T-helper 17 cell (primary cell): ENCODE measurements at regions not wholly inside any gene's neighbourhood (a gene's known extent, or its start where the extent isn't known, plus 50 kb on each side); places are given as distances from the start of the nearest gene placed in this dataset.
"Not testable (repeated sequence)": the region's sequence is repeated elsewhere in the genome, so short reads cannot be mapped to it uniquely, and the experiment has no call there.

Experiments
- ATAC-seq: fragments of 150-1000 bp; cut with Tn5 transposase; 2 replicates; pipeline ENCODE4 v1.10.0; 2021; ENCODE audit warnings: mild to moderate bottlenecking, moderate library complexity
- DNase-seq, 3 donors: peaks; one replicate each; pipeline versions ENCODE4 v3.0.0 to v3.0.0-alpha.2; 2020 to 2021
- H3K9me3 ChIP-seq: one replicate; pipeline ENCODE4 v1.7.0; 2013; ENCODE audit warnings: low read length, mild to moderate bottlenecking; ENCODE audit not compliant: control insufficient read depth, poor library complexity, severe bottlenecking
- H3K27ac Mint-ChIP-seq: one replicate; pipeline ENCODE4 v1.8.0; 2022; ENCODE audit warnings: mild to moderate bottlenecking, moderate library complexity, mixed read lengths
- H3K27me3 Mint-ChIP-seq: one replicate; pipeline ENCODE4 v1.8.0; 2022; ENCODE audit warnings: mixed read lengths
- H3K36me3 Mint-ChIP-seq: one replicate; pipeline ENCODE4 v1.8.0; 2022; ENCODE audit warnings: low read depth, mixed read lengths
- H3K4me1 Mint-ChIP-seq: one replicate; pipeline ENCODE4 v1.8.0; 2022; ENCODE audit warnings: mild to moderate bottlenecking, mixed read lengths
- H3K4me3 Mint-ChIP-seq: one replicate; pipeline ENCODE4 v1.8.0; 2022; ENCODE audit warnings: mild to moderate bottlenecking, moderate library complexity, mixed read lengths

DNA sequence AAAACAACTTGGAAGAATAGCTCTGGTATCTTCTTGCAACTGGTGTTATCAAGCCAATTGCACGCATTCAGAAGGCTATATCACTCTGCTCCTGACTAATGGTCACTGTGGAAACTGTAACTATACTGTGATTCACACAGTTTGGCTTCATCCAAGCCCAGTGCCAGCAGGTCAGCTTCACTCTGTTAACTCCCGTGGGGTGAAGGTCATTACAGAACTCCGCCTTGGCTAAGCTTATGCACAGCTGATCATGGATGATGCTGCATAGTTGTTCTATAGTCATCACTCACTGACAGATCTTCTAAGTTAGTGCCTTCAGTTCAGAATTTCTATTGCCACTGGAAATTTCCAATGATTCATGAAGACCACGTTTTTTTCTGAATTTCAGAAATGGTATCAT is 497.2 kb upstream of the NETO1 start:
- DNase-seq (no peak), ATAC-seq (no peak)
- Mint-ChIP-seq H3K27ac (no peak overlapping the region), H3K36me3 (no peaks in the 10 kb centered on the region), H3K4me3 (no peak overlapping the region), H3K4me1 (no peaks in the 10 kb centered on the region), H3K27me3 (no peaks in the 10 kb centered on the region)
- H3K9me3 ChIP-seq, result no peaks in the 10 kb centered on the region

DNA sequence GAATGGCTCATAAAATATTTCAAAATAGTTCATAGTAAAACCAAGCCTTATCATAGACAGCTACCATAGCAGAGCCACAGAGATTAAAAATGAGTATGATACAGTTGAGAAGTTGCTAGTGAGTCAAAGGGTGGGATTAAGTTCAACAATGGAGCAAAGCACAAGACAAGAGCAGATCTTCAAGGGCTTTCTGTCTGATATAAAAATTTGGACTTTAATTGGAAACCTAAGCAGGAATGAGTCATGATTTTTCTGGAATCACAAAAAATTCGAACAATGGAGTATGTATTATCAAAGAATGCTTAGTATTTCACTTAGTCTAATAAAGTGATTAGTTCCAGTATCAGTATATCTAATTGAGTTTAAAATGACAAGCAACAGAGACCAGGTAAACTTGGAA is 487.3 kb upstream of the NETO1 start:
- H3K9me3 ChIP-seq, result no peaks in the 10 kb centered on the region
- no peak overlapping the region for H3K27ac Mint-ChIP-seq
- no peaks in the 10 kb centered on the region for H3K36me3 Mint-ChIP-seq
- no peak for ATAC-seq
- DNase-seq, result no peak
- H3K4me3 Mint-ChIP-seq, result no peak overlapping the region
- no peaks in the 10 kb centered on the region for H3K27me3 Mint-ChIP-seq
- no peaks in the 10 kb centered on the region for H3K4me1 Mint-ChIP-seq

DNA sequence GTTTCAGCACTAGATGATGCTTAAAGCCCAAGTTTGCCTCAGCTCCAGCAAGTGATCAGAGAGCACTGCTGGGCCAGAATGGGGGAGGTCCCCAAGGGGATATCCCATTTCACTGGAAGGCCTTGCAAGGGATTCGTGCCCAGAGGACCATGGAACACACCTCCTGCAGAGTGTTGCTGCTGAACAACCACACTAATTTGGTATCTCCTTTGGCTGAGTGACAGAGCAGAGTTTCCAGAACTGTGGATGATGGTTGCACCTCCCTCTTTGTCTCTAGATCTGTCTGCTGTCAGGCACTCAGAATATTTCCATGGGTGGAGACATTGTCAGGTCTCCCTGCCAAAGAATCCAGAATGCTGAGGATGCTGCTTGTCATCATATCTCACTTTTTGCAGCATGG is 484.8 kb upstream of the NETO1 start:
- H3K36me3 Mint-ChIP-seq, result no peaks in the 10 kb centered on the region
- H3K4me1 Mint-ChIP-seq, result no peaks in the 10 kb centered on the region
- ATAC-seq (no peak), DNase-seq (no peak)
- no peaks in the 10 kb centered on the region for H3K9me3 ChIP-seq
- H3K27me3 Mint-ChIP-seq, result no peaks in the 10 kb centered on the region
- no peak overlapping the region for H3K27ac Mint-ChIP-seq
- no peak overlapping the region for H3K4me3 Mint-ChIP-seq

DNA sequence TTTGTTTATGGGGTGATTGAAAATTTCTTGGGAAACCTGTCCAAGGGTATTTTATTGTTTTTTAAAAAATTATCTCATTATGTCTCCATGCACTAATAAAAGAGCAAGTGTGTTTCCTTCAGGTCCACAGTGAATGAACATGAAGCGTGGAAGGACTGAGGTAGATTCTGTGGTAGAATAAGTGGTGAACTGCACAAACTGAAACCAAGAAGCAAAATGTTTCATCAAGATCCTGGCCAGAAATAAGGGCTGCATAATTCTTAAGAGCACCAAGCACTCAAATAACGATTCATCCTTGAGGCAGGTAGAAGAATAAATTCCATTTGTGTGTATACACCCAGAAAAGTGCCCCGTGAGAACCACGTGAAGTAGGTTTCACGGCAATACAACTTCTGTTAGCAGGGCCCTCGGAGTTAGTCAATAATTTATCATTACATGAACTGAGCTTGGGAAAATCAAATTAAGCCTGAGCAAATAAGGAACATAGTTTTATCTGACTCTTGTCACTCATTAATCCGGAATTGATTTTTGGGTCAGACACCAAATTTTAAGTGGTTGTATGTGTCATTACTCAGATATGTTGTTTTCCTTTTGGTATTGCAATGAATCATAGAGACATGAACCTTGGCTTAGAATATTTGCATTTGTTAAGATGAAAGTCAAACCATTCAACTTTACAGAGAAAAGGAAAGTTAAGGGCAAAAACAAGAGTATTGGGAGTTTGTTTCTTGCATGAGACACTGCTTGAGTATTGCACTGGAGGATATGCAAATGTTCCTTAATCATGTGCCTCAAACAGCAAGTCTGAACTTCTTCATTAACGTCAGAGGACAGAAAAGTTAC is 472.6 kb upstream of the NETO1 start:
- no peak overlapping the region for H3K27ac Mint-ChIP-seq
- H3K27me3 Mint-ChIP-seq, result no peaks in the 10 kb centered on the region
- no peaks in the 10 kb centered on the region for H3K9me3 ChIP-seq
- DNase-seq (no peak), ATAC-seq (no peak)
- H3K36me3 Mint-ChIP-seq, result no peaks in the 10 kb centered on the region
- no peak overlapping the region for H3K4me3 Mint-ChIP-seq
- H3K4me1 Mint-ChIP-seq, result no peaks in the 10 kb centered on the region

DNA sequence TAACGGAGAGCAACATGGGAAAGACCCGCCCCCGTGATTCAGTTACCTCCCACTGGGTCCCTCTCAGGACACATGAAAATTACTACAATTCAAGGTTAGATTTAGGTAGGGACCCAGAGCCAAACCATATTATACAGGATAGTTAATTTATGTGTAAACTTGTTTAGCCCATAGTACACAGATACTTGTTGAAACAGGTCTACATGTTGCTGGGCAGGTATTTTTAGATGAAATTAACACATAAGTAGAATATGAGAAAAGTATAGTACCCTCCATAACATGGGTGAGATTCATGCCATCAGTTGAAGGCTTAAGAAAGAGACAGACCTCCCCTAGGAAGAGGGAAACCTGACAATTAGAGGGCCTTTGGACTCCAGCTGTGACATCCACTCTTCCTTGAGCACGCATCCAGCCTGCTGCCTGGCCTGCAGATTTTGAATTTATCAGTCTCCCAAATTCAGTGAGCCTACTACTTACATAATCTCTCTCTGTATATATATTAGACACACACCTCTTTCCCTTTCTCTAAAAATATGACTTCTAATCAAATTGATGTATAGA is 463.5 kb upstream of the NETO1 start:
- H3K36me3 Mint-ChIP-seq, result no peaks in the 10 kb centered on the region

DNA sequence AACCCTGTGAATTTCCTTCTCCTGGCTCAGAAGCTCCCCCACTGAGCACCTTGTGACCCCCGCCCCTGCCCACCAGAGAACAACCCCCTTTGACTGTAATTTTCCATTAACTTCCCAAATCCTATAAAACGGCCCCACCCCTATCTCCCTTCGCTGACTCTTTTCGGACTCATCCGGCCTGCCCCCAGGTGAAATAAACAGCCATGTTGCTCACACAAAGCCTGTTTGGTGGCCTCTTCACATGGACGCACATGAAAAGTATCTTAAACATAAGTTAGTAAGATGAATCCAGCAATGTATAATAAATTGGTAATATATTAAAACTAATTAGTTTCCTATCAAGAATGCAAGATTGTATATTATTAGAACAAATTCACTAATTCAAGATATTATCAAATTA is 462.3 kb upstream of the NETO1 start:
- not testable (repeated sequence) for DNase-seq, H3K36me3 Mint-ChIP-seq, H3K4me1 Mint-ChIP-seq, H3K27me3 Mint-ChIP-seq, H3K9me3 ChIP-seq, ATAC-seq, H3K27ac Mint-ChIP-seq, H3K4me3 Mint-ChIP-seq

More for the DNA sequence above, 463.5 kb upstream of the NETO1 start:
- no peak overlapping the region for H3K4me3 Mint-ChIP-seq
- DNase-seq (no peak), ATAC-seq (no peak)
- H3K27me3 Mint-ChIP-seq, result no peaks in the 10 kb centered on the region
- H3K4me1 Mint-ChIP-seq, result no peaks in the 10 kb centered on the region
- H3K9me3 ChIP-seq, result no peaks in the 10 kb centered on the region
- no peak overlapping the region for H3K27ac Mint-ChIP-seq

DNA sequence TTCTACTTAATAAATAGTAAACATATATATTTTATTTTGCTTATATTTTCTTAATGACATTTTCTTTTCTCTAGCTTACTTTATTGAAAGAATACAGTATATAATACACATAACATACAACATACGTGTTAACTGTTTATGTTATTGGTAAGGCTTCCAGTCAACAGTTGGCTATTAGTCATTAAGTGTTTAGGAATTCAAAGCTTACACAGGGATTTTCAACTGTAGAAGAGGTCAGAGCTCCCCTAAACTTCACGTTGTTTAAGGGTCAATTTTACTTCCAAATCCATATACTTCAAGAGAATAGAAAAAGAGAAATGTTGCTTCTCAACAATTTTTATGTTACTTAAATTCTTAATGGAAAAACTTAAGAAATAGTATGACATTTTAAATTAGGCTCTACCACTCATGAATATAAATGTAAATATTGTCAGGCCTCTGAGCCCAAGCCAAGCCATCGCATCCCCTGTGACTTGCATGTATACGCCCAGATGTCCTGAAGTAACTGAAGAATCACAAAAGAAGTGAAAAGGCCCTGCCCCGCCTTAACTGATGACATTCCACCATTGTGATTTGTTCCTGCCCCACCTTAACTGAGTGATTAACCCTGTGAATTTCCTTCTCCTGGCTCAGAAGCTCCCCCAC is 456.5 kb upstream of the NETO1 start:
- not testable (repeated sequence) for H3K36me3 Mint-ChIP-seq, ATAC-seq, H3K4me1 Mint-ChIP-seq, H3K4me3 Mint-ChIP-seq, H3K9me3 ChIP-seq, DNase-seq, H3K27me3 Mint-ChIP-seq, H3K27ac Mint-ChIP-seq

DNA sequence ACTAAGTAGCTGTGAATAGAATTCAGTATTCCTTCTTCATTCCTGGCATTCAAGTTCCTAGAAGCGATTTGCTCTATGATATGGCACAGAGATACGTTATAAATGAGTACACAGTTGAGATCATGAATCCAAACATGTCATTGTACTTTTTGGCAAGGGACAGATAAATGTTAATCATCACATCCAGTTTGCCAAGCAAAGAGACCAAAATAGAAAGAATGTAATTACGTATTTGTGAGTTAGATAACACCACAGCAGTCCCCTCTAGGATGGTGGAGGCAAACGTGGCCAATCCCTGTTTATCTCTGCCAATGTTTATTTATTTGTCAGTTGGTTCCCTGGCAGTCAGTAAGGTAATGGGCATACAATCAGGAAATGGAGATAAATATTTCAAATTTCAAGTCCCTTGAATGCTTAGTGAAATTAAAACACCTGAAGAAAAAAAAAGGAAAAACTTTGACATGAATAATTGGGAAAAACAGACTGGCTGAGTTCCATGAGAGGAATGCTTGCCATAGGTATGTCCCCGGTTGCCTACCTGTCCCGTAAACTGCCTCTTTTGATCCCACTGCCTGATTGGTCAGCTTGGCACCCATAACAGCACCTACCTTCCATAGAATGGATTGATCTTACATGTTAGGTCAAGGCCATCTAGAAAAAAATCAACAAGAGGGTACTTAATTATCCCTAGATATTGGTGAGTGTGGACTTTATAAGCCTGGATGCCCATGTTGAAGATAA is 451.1 kb upstream of the NETO1 start:
- no peak for ATAC-seq
- Mint-ChIP-seq H3K36me3 (no peaks in the 10 kb centered on the region), H3K4me3 (no peak overlapping the region)

DNA sequence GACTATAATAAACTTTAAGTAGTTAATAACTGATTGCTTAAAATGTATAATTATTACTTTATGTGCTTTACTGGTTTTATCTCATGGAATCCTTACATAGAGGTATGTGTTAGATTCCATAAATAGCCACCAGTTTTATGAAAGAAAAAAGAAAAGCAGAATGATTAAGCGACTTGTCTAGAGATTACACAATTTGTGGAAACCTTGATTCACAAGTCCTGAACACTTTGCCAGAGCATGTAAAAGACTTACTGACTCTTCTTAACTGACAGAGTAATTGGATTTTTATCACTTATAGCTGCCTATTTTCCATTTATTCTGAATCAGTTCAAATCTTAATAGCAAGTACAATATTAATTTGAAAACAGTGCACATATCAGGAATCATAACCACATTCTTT is 448.7 kb upstream of the NETO1 start:
- Mint-ChIP-seq H3K4me1 (no peaks in the 10 kb centered on the region), H3K27me3 (no peaks in the 10 kb centered on the region), H3K36me3 (no peaks in the 10 kb centered on the region), H3K4me3 (no peak overlapping the region), H3K27ac (no peak overlapping the region)
- DNase-seq (no peak), ATAC-seq (no peak)
- H3K9me3 ChIP-seq, result no peaks in the 10 kb centered on the region

More for the DNA sequence above, 451.1 kb upstream of the NETO1 start:
- no peaks in the 10 kb centered on the region for H3K27me3 Mint-ChIP-seq
- DNase-seq, result no peak
- H3K9me3 ChIP-seq, result no peaks in the 10 kb centered on the region
- no peaks in the 10 kb centered on the region for H3K4me1 Mint-ChIP-seq
- H3K27ac Mint-ChIP-seq, result no peak overlapping the region

DNA sequence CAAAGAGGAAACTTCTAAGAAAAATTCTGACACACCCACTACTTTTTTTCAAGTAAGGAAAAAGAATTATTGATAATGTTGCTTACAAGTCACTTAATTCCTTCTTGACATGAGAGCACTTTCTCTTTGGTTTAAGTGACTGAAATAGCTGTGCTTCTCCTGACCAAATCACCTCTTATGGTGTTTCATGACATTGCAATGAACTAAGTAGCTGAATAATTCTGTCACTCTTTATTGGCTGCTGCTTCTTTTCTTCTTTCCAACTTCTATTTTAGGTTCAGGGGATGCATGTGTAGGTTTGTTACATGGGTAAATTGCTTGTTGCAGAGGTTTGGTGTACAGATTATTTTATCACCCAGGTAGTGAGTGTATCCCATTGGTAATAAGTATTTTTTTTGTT is 447.6 kb upstream of the NETO1 start:
- Mint-ChIP-seq H3K27me3 (no peaks in the 10 kb centered on the region), H3K36me3 (no peaks in the 10 kb centered on the region), H3K27ac (no peak overlapping the region), H3K4me1 (no peaks in the 10 kb centered on the region), H3K4me3 (no peak overlapping the region)
- no peaks in the 10 kb centered on the region for H3K9me3 ChIP-seq
- no peak for ATAC-seq
- no peak for DNase-seq

DNA sequence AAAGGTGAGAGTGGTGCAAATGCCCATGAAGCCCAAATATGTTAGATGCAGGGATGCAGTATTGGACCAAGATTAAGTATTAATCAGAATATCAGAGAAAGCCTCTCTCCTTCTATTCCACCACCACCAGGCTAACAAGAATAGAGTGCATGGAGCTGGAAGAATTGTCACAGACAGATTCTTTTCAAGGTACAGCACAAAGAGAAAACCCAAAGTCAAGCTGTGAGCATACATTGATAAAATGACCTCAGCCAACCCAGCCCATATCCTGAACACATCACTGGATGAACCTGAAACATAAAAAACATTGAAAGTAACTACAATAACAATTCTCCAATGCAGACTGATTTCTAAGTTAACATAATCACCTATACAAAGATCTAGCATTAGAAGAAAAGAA is 445.7 kb upstream of the NETO1 start:
- H3K9me3 ChIP-seq, result no peaks in the 10 kb centered on the region
- Mint-ChIP-seq H3K36me3 (no peaks in the 10 kb centered on the region), H3K4me3 (no peak overlapping the region), H3K27me3 (no peaks in the 10 kb centered on the region), H3K27ac (no peak overlapping the region), H3K4me1 (no peaks in the 10 kb centered on the region)
- ATAC-seq (no peak), DNase-seq (no peak)

DNA sequence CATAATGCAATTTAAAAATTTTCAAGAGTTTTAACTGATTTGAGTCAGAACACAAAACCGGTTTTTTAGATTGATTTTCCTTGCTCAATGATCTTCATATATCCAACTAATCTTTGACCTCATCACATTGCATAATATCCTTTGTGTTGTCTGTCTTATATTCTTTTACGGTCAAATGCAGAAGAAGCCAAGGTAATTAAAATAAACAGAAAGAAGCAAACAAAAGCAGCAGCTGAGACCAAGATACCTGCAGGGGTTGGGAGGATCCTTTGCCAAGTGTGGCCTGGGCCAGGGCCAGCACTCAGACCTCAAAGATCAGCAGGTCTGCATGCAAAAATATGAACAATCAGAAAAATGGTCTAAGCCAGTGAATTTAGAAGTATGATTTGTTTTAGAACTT is 428.9 kb upstream of the NETO1 start:
- Mint-ChIP-seq H3K27ac (no peak overlapping the region), H3K36me3 (no peaks in the 10 kb centered on the region), H3K4me3 (no peak overlapping the region), H3K4me1 (no peaks in the 10 kb centered on the region), H3K27me3 (no peaks in the 10 kb centered on the region)
- DNase-seq, result no peak
- no peak for ATAC-seq
- no peaks in the 10 kb centered on the region for H3K9me3 ChIP-seq

DNA sequence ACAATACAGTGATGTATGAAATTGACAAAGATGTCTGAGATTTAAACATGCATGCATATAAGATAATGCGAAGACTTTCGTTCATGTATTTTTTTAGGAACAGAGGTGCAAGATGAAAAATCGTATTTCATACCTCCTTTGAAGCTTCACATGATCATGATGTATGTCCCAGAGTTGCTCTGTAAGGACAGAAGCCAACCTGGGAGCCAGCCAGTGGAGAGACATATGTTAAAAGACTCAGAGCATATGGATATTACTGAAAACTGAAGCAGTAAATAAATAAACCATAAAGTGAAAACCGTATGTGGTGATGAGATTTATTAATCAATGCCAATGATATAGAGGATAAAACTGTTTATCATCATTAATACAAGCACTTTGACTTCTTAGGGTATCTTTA is 424.4 kb upstream of the NETO1 start:
- no peaks in the 10 kb centered on the region for H3K36me3 Mint-ChIP-seq

More for the DNA sequence above, 424.4 kb upstream of the NETO1 start:
- H3K27me3 Mint-ChIP-seq, result no peaks in the 10 kb centered on the region
- no peaks in the 10 kb centered on the region for H3K4me1 Mint-ChIP-seq
- H3K27ac Mint-ChIP-seq, result no peak overlapping the region
- no peak for DNase-seq
- ATAC-seq, result no peak
- no peak overlapping the region for H3K4me3 Mint-ChIP-seq
- no peaks in the 10 kb centered on the region for H3K9me3 ChIP-seq
